ENCODE measurements at regions not wholly inside any gene's neighbourhood (a gene's known extent, or its start where the extent isn't known, plus 50 kb on each side); places are given as distances from the start of the nearest gene placed in this dataset.

DNA sequence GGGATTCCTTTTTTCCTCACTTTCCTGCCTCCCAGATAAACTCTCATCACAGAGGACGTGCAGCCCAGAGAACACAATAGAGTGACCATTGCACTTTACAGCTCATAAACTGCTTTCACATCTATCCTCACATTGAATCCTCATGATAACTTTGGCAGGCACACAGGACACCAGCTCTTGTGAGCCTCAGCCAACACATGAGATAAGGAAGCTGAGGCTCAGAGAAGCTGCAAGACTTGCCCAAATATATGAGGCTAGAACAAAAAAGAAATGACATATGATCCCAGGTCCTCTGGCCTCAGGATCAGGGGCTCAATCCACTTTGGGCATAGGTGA, 85.0 kb upstream of the CPEB2 start:
- no peak for TF ChIP-seq EZH2 (optimal IDR thresholded peaks at IDR 0.05; ENCODE audit: low read depth, low read length)
- H3K4me2 ChIP-seq (ENCODE audit: low read depth, low read length), result no peak overlapping the region
- no peaks in the 10 kb centered on the region for H3K27me3 ChIP-seq (replicated peaks; ENCODE audit: insufficient read depth, low read length)
- no peaks in the 10 kb centered on the region for H3K4me1 ChIP-seq (ENCODE audit: low read length)
- no peaks in the 10 kb centered on the region for H3K9me2 ChIP-seq (replicated peaks; ENCODE audit: insufficient read depth, low read length)
- no peaks in the 10 kb centered on the region for H3K79me2 ChIP-seq (ENCODE audit: low read length)
- no peak for DNase-seq
- no peak overlapping the region for H3K27ac ChIP-seq (ENCODE audit: low read length)
- no peaks in the 10 kb centered on the region for H3K9me3 ChIP-seq (replicated peaks; ENCODE audit: insufficient read depth, low read length)
- no peak overlapping the region for H2AFZ ChIP-seq (ENCODE audit: low read length)
- H3K36me3 ChIP-seq (replicated peaks; ENCODE audit: insufficient read depth, low read length), result no peaks in the 10 kb centered on the region
- no peak overlapping the region for H3K4me3 ChIP-seq (ENCODE audit: low read length)
- no peaks in the 10 kb centered on the region for H4K20me1 ChIP-seq (ENCODE audit: insufficient read depth, low read length)
- H3F3A ChIP-seq (ENCODE audit: insufficient read depth, low read length), result no peaks in the 10 kb centered on the region
- no peak overlapping the region for H3K9ac ChIP-seq (ENCODE audit: low read length)

DNA sequence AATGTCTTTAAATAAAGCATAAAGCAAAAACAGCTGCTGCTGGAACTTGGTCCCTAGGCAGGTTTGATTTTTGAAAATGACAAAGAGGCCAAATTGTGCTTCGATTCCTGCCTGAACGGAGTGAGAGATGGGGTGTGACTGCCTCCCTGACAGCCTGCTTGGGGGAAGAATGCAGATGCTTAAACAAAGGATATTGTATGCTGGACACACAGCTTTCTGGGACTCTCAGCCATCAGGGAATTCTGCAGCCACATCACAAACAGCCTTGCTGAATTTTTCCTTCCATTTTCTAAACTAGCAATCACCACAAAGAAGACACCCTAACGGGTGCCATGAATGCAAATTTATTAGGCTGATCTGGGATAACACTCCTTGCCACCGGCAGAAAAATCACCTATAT, 83.9 kb upstream of the CPEB2 start:
- Histone ChIP-seq H4K20me1 (ENCODE audit: insufficient read depth, low read length) (no peaks in the 10 kb centered on the region), H3K9me3 (replicated peaks; ENCODE audit: insufficient read depth, low read length) (no peaks in the 10 kb centered on the region), H3K79me2 (ENCODE audit: low read length) (no peaks in the 10 kb centered on the region), H3K4me1 (ENCODE audit: low read length) (no peaks in the 10 kb centered on the region), H3K27ac (ENCODE audit: low read length) (no peak overlapping the region), H3K9me2 (replicated peaks; ENCODE audit: insufficient read depth, low read length) (no peaks in the 10 kb centered on the region), H3K4me2 (ENCODE audit: low read depth, low read length) (no peak overlapping the region), H2AFZ (ENCODE audit: low read length) (no peak overlapping the region), H3K27me3 (replicated peaks; ENCODE audit: insufficient read depth, low read length) (no peaks in the 10 kb centered on the region), H3K9ac (ENCODE audit: low read length) (no peak overlapping the region), H3K4me3 (ENCODE audit: low read length) (no peak overlapping the region), H3F3A (ENCODE audit: insufficient read depth, low read length) (no peaks in the 10 kb centered on the region), H3K36me3 (replicated peaks; ENCODE audit: insufficient read depth, low read length) (no peaks in the 10 kb centered on the region)
- no peak for TF ChIP-seq EZH2 (optimal IDR thresholded peaks at IDR 0.05; ENCODE audit: low read depth, low read length)
- TF ChIP-seq, protein P1, sequence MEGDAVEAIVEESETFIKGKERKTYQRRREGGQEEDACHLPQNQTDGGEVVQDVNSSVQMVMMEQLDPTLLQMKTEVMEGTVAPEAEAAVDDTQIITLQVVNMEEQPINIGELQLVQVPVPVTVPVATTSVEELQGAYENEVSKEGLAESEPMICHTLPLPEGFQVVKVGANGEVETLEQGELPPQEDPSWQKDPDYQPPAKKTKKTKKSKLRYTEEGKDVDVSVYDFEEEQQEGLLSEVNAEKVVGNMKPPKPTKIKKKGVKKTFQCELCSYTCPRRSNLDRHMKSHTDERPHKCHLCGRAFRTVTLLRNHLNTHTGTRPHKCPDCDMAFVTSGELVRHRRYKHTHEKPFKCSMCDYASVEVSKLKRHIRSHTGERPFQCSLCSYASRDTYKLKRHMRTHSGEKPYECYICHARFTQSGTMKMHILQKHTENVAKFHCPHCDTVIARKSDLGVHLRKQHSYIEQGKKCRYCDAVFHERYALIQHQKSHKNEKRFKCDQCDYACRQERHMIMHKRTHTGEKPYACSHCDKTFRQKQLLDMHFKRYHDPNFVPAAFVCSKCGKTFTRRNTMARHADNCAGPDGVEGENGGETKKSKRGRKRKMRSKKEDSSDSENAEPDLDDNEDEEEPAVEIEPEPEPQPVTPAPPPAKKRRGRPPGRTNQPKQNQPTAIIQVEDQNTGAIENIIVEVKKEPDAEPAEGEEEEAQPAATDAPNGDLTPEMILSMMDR (IDR thresholded peaks at IDR 0.05; ENCODE audit: low read length), result no peak
- no peak for TF ChIP-seq EZH2phosphoT487 (IDR thresholded peaks at IDR 0.05; ENCODE audit: low read length)
- DNase-seq, result no peak

GRCh38 chr4:14919785-14920184, 82.5 kb upstream of the CPEB2 start:
- H4K20me1 ChIP-seq (ENCODE audit: insufficient read depth, low read length), result no peaks in the 10 kb centered on the region
- H3K27me3 ChIP-seq (replicated peaks; ENCODE audit: insufficient read depth, low read length), result no peaks in the 10 kb centered on the region
- H3K9ac ChIP-seq (ENCODE audit: low read length), result no peak overlapping the region
- H3F3A ChIP-seq (ENCODE audit: insufficient read depth, low read length), result no peaks in the 10 kb centered on the region
- no peak overlapping the region for H3K4me3 ChIP-seq (ENCODE audit: low read length)
- no peaks in the 10 kb centered on the region for H3K9me3 ChIP-seq (replicated peaks; ENCODE audit: insufficient read depth, low read length)
- no peaks in the 10 kb centered on the region for H3K4me1 ChIP-seq (ENCODE audit: low read length)
- TF ChIP-seq EZH2 (optimal IDR thresholded peaks at IDR 0.05; ENCODE audit: low read depth, low read length) (no peak), EZH2phosphoT487 (IDR thresholded peaks at IDR 0.05; ENCODE audit: low read length) (no peak)
- TF ChIP-seq, protein P1 (IDR thresholded peaks at IDR 0.05; ENCODE audit: low read length), result no peak
- H3K27ac ChIP-seq (ENCODE audit: low read length), result no peak overlapping the region
- no peaks in the 10 kb centered on the region for H3K9me2 ChIP-seq (replicated peaks; ENCODE audit: insufficient read depth, low read length)
- H3K36me3 ChIP-seq (replicated peaks; ENCODE audit: insufficient read depth, low read length), result no peaks in the 10 kb centered on the region
- no peak for DNase-seq
- no peaks in the 10 kb centered on the region for H3K79me2 ChIP-seq (ENCODE audit: low read length)
- no peak overlapping the region for H3K4me2 ChIP-seq (ENCODE audit: low read depth, low read length)
- no peak overlapping the region for H2AFZ ChIP-seq (ENCODE audit: low read length)

DNA sequence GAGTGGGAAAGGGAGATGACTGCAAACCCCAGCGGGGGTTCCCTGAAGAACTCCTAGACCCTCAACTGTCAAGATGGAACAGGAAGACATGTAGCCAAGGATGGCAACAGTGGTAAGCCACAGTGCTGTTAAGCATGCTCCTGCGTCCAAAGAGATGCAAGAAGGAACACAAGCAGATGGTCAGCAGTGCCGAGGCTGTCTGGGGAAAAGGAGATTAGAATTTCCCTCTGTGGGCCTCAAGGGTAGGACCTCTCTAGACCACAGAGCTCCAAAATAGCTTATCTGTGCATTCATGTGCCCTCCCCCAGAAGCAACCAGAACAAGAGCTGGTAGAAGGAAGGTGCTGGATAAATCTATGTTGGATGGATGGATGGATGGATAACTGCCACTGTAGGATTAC, 82.0 kb upstream of the CPEB2 start:
- Histone ChIP-seq H3K36me3 (replicated peaks; ENCODE audit: insufficient read depth, low read length) (no peaks in the 10 kb centered on the region), H3K9me3 (replicated peaks; ENCODE audit: insufficient read depth, low read length) (no peaks in the 10 kb centered on the region), H2AFZ (ENCODE audit: low read length) (no peak overlapping the region), H4K20me1 (ENCODE audit: insufficient read depth, low read length) (no peaks in the 10 kb centered on the region), H3K4me1 (ENCODE audit: low read length) (no peaks in the 10 kb centered on the region), H3K4me2 (ENCODE audit: low read depth, low read length) (no peak overlapping the region), H3K4me3 (ENCODE audit: low read length) (no peak overlapping the region), H3K9me2 (replicated peaks; ENCODE audit: insufficient read depth, low read length) (no peaks in the 10 kb centered on the region), H3F3A (ENCODE audit: insufficient read depth, low read length) (no peaks in the 10 kb centered on the region), H3K9ac (ENCODE audit: low read length) (no peak overlapping the region), H3K27ac (ENCODE audit: low read length) (no peak overlapping the region), H3K79me2 (ENCODE audit: low read length) (no peaks in the 10 kb centered on the region), H3K27me3 (replicated peaks; ENCODE audit: insufficient read depth, low read length) (no peaks in the 10 kb centered on the region)
- DNase-seq, result no peak
- no peak for TF ChIP-seq EZH2phosphoT487 (IDR thresholded peaks at IDR 0.05; ENCODE audit: low read length)
- TF ChIP-seq, protein P1 (IDR thresholded peaks at IDR 0.05; ENCODE audit: low read length), result no peak
- TF ChIP-seq EZH2 (optimal IDR thresholded peaks at IDR 0.05; ENCODE audit: low read depth, low read length), result no peak

All from MM.1S (cell line).